ENCODE measurements at regions not wholly inside any gene's neighbourhood (a gene's known extent, or its start where the extent isn't known, plus 50 kb on each side); places are given as distances from the start of the nearest gene placed in this dataset.

GRCh38 chr12:68509242-68509641 is 101.5 kb upstream of the RAP1B start:
- TF ChIP-seq CTCF (IDR thresholded peaks at IDR 0.05; ENCODE audit: insufficient read depth, low read length, poor library complexity, severe bottlenecking) (no peak), EZH2phosphoT487 (conservative IDR thresholded peaks at IDR 0.05; ENCODE audit: low read length) (no peak)
